ENCODE measurements at regions not wholly inside any gene's neighbourhood (a gene's known extent, or its start where the extent isn't known, plus 50 kb on each side); places are given as distances from the start of the nearest gene placed in this dataset.
"Not testable (repeated sequence)": the region's sequence is repeated elsewhere in the genome, so short reads cannot be mapped to it uniquely, and the experiment has no call there.

- no peak for TF ChIP-seq CTCF (IDR thresholded peaks at IDR 0.05; ENCODE audit: low read depth, low read length)
- DNase-seq (ENCODE audit: low read depth in 1 of 2, low spot score in 1 of 2): no peak
- no peak overlapping the region for H3K4me3 ChIP-seq
- no peaks in the 10 kb centered on the region for H3K9me3 ChIP-seq (ENCODE audit: low read depth)
- H3K36me3 ChIP-seq: no peaks in the 10 kb centered on the region
- H3K27me3 ChIP-seq: no peaks in the 10 kb centered on the region
- no peak overlapping the region for H3K27ac ChIP-seq
- H3K4me1 ChIP-seq (ENCODE audit: low read depth): no peaks in the 10 kb centered on the region
Measured at GRCh38 chr3:181929501-181929900, 217.8 kb downstream of the SOX2 start.

DNA sequence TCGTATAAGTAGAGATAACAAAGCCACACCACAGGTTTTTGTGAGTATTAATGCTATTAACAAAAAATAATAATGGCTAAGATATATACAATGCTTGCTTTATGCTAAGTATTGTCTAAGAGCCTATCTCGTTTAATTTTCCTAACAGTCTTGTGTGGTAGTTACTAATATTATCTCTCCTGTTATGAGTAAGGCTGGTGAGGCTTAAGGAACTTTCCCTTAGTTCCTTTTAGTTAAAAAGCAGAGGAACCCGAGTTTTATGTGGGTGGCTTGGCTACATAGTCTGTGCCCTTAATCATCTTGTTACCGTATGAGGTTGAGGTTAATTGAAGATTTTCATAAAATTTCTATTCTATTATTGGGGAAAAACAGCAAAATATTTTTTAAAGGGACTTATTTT is 218.4 kb downstream of the SOX2 start:
- H3K36me3 ChIP-seq: no peaks in the 10 kb centered on the region
- H3K27me3 ChIP-seq: no peaks in the 10 kb centered on the region
- no peaks in the 10 kb centered on the region for H3K9me3 ChIP-seq (ENCODE audit: low read depth)
- H3K4me1 ChIP-seq (ENCODE audit: low read depth): no peaks in the 10 kb centered on the region
- H3K27ac ChIP-seq: no peak overlapping the region
- no peak for DNase-seq (ENCODE audit: low read depth in 1 of 2, low spot score in 1 of 2)
- TF ChIP-seq CTCF (IDR thresholded peaks at IDR 0.05; ENCODE audit: low read depth, low read length): no peak
- H3K4me3 ChIP-seq: no peak overlapping the region

DNA sequence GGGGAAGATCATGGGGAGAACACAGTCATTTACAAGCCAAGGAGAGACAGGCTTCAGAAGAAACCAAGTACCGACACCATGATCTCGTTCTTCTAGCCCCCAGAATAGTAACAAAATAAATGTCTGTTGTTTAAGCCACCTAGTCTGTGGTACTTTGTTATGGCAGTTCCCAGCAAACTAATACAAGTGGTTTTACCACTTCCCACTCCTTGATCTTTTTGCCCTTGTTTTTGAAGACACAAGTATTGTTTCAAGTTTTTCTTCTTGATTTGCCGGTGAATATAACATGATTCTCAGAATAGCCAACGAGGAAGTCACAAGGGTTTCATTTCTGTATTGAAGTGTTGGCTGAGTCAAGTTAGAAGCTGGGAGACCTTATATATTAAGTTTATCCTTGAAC is 220.3 kb downstream of the SOX2 start:
- no peak for TF ChIP-seq CTCF (IDR thresholded peaks at IDR 0.05; ENCODE audit: low read depth, low read length)
- Histone ChIP-seq H3K9me3 (ENCODE audit: low read depth) (no peaks in the 10 kb centered on the region), H3K36me3 (no peaks in the 10 kb centered on the region), H3K27me3 (no peaks in the 10 kb centered on the region), H3K27ac (no peak overlapping the region), H3K4me3 (no peak overlapping the region), H3K4me1 (ENCODE audit: low read depth) (peaks cover 4% of the 10 kb centered on the region)
- no peak for DNase-seq (ENCODE audit: low read depth in 1 of 2, low spot score in 1 of 2)

DNA sequence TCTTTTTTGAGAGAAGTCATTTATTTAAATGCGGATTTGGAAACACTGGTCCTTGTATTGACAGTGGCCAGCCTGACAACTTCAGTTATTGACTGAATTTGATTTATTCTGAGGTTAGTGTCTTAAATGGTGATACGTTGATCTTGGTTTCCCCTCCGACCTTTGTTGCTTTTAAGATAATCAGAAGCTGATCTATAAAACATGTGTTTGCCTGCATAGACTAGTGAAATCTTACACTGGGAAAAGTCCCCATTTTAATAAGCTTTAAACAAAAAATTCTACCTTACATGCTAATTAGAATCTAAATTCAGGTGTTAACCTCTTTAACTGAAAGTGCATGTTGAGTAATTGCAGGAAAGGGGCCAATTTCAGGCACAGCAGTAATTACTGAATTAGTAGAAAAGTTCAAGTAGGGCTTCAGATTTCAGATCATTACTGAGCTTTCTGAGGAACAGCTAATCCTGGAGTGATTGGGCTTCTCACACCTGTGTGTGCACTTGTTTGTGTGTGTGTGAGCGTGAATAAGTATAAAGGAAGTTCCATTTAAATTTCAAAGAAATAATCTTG is 221.4 kb downstream of the SOX2 start:
- no peak overlapping the region for H3K4me3 ChIP-seq
- H3K27me3 ChIP-seq: no peaks in the 10 kb centered on the region
- TF ChIP-seq CTCF (IDR thresholded peaks at IDR 0.05; ENCODE audit: low read depth, low read length): no peak
- peaks cover 10% of the 10 kb centered on the region for H3K4me1 ChIP-seq (ENCODE audit: low read depth)
- no peak overlapping the region for H3K27ac ChIP-seq
- H3K36me3 ChIP-seq: no peaks in the 10 kb centered on the region
- no peak for DNase-seq (ENCODE audit: low read depth in 1 of 2, low spot score in 1 of 2)
- no peaks in the 10 kb centered on the region for H3K9me3 ChIP-seq (ENCODE audit: low read depth)

- Histone ChIP-seq H3K4me1 (ENCODE audit: low read depth) (peaks cover 10% of the 10 kb centered on the region), H3K4me3 (no peak overlapping the region), H3K27me3 (no peaks in the 10 kb centered on the region), H3K36me3 (no peaks in the 10 kb centered on the region), H3K9me3 (ENCODE audit: low read depth) (no peaks in the 10 kb centered on the region), H3K27ac (no peak overlapping the region)
- DNase-seq (ENCODE audit: low read depth in 1 of 2, low spot score in 1 of 2): no peak
- TF ChIP-seq CTCF (IDR thresholded peaks at IDR 0.05; ENCODE audit: low read depth, low read length): no peak
Measured at GRCh38 chr3:181935915-181936314, 224.2 kb downstream of the SOX2 start.

GRCh38 chr3:181936774-181937173 is 225.0 kb downstream of the SOX2 start:
- H3K36me3 ChIP-seq: no peaks in the 10 kb centered on the region
- H3K4me1 ChIP-seq (ENCODE audit: low read depth): peaks cover 10% of the 10 kb centered on the region
- TF ChIP-seq CTCF (IDR thresholded peaks at IDR 0.05; ENCODE audit: low read depth, low read length): no peak
- DNase-seq (ENCODE audit: low read depth in 1 of 2, low spot score in 1 of 2): no peak
- H3K9me3 ChIP-seq (ENCODE audit: low read depth): no peaks in the 10 kb centered on the region
- no peaks in the 10 kb centered on the region for H3K27me3 ChIP-seq
- H3K4me3 ChIP-seq: no peak overlapping the region
- no peak overlapping the region for H3K27ac ChIP-seq

- DNase-seq (ENCODE audit: low read depth in 1 of 2, low spot score in 1 of 2); H3K27ac ChIP-seq; H3K27me3 ChIP-seq; H3K36me3 ChIP-seq; H3K4me3 ChIP-seq; H3K4me1 ChIP-seq (ENCODE audit: low read depth); H3K9me3 ChIP-seq (ENCODE audit: low read depth): not testable (repeated sequence)
Measured at GRCh38 chr3:181938580-181938979, 226.9 kb downstream of the SOX2 start.
